Astrocyte (in vitro differentiated cells and primary cell): ENCODE measurements at regions not wholly inside any gene's neighbourhood (a gene's known extent, or its start where the extent isn't known, plus 50 kb on each side); places are given as distances from the start of the nearest gene placed in this dataset.

Experiments used
- DNase-seq: peaks from one replicate; pipeline ENCODE4 v3.0.0-alpha.2; 2010; ENCODE audit warnings: low read depth
- FAIRE-seq: peaks from 2 replicates; lab custom pipeline; 2011; peaks lifted over from hg19 to GRCh38; lab: Jason Lieb, UNC
- H2AFZ ChIP-seq: 2 replicates; pipeline ENCODE4 v1.6.0; 2012; ENCODE audit warnings: low read depth, low read length, inconsistent platforms
- H3K27ac ChIP-seq: 2 replicates; pipeline ENCODE4 v1.5.1; 2011; ENCODE audit warnings: low read depth, low read length, inconsistent platforms
- H3K27me3 ChIP-seq: 2 replicates; pipeline ENCODE4 v1.6.0; 2011; ENCODE audit warnings: low read length, inconsistent platforms; ENCODE audit not compliant: insufficient read depth
- H3K36me3 ChIP-seq: 2 replicates; pipeline ENCODE4 v1.5.1; 2011; ENCODE audit warnings: low read length, inconsistent platforms; ENCODE audit not compliant: insufficient read depth
- H3K4me1 ChIP-seq: 2 replicates; pipeline ENCODE4 v1.5.1; 2011; ENCODE audit warnings: low read length, inconsistent platforms; ENCODE audit not compliant: insufficient read depth
- H3K4me2 ChIP-seq: 2 replicates; pipeline ENCODE4 v1.6.0; 2012; ENCODE audit warnings: low read length, inconsistent platforms
- H3K4me3 ChIP-seq: 2 replicates; pipeline ENCODE4 v1.5.1; 2011; ENCODE audit warnings: low read depth, mild to moderate bottlenecking, low read length, inconsistent platforms; ENCODE audit not compliant: insufficient read depth
- H3K79me2 ChIP-seq: 2 replicates; pipeline ENCODE4 v1.6.0; 2012; ENCODE audit warnings: mild to moderate bottlenecking, low read length, inconsistent platforms; ENCODE audit not compliant: insufficient read depth
- H3K9ac ChIP-seq: 2 replicates; pipeline ENCODE4 v1.6.0; 2012; ENCODE audit warnings: mild to moderate bottlenecking, low read length, inconsistent platforms
- H3K9me3 ChIP-seq: 2 replicates; pipeline ENCODE4 v1.5.1; 2012; ENCODE audit warnings: low read depth, mild to moderate bottlenecking, low read length, inconsistent platforms; ENCODE audit not compliant: insufficient read depth
- H4K20me1 ChIP-seq: 2 replicates; pipeline ENCODE4 v1.6.0; 2012; ENCODE audit warnings: low read length, inconsistent platforms; ENCODE audit not compliant: insufficient read depth
- H3K27ac Mint-ChIP-seq: one replicate; pipeline ENCODE4 v1.8.0; 2021; ENCODE audit warnings: mild to moderate bottlenecking, mixed read lengths; ENCODE audit not compliant: unreplicated experiment
- H3K27me3 Mint-ChIP-seq: one replicate; pipeline ENCODE4 v1.8.0; 2021; ENCODE audit warnings: low read depth, mixed read lengths; ENCODE audit not compliant: unreplicated experiment
- H3K36me3 Mint-ChIP-seq: one replicate; pipeline ENCODE4 v1.8.0; 2021; ENCODE audit warnings: low read depth, mixed read lengths; ENCODE audit not compliant: unreplicated experiment
- H3K4me1 Mint-ChIP-seq: one replicate; pipeline ENCODE4 v1.8.0; 2021; ENCODE audit warnings: low read depth, mixed read lengths; ENCODE audit not compliant: unreplicated experiment
- H3K4me3 Mint-ChIP-seq: one replicate; pipeline ENCODE4 v1.8.0; 2021; ENCODE audit warnings: mild to moderate bottlenecking, moderate library complexity, mixed read lengths; ENCODE audit not compliant: unreplicated experiment
- H3K9me3 Mint-ChIP-seq: one replicate; pipeline ENCODE4 v1.8.0; 2021; ENCODE audit warnings: mild to moderate bottlenecking, mixed read lengths; ENCODE audit not compliant: unreplicated experiment
- EZH2 ChIP-seq: IDR thresholded peaks from 2 replicates; pipeline ENCODE4 v1.6.1; 2012; ENCODE audit warnings: mild to moderate bottlenecking, low read length, inconsistent platforms; ENCODE audit not compliant: insufficient read depth
- TF ChIP-seq, protein P1 (sequence below): IDR thresholded peaks from 2 replicates; pipeline ENCODE4 v1.5.1; 2011; ENCODE audit warnings: low read depth, mild to moderate bottlenecking, inconsistent platforms, low read length, moderate library complexity; ENCODE audit not compliant: insufficient read depth

DNA sequence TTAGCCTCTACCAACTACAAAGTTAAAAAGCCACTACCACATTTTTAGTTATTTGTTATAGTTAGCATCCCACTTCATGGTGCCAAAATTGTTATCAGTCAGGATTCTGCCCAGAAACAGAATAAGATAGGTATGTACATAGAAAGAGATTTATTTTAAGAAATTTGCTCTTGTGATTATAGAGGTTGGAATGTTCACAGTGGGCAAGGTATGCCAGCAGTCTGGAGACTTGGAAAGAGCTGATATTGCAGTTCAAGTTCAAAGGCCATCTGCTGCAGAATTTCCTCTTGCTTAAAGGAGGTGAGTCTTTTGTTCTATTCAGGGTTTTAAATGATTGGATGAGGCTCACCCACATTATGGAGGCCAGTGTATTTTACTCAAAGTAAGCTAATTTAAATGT, 143.8 kb upstream of the POU1F1 start:
- TF ChIP-seq, protein P1, sequence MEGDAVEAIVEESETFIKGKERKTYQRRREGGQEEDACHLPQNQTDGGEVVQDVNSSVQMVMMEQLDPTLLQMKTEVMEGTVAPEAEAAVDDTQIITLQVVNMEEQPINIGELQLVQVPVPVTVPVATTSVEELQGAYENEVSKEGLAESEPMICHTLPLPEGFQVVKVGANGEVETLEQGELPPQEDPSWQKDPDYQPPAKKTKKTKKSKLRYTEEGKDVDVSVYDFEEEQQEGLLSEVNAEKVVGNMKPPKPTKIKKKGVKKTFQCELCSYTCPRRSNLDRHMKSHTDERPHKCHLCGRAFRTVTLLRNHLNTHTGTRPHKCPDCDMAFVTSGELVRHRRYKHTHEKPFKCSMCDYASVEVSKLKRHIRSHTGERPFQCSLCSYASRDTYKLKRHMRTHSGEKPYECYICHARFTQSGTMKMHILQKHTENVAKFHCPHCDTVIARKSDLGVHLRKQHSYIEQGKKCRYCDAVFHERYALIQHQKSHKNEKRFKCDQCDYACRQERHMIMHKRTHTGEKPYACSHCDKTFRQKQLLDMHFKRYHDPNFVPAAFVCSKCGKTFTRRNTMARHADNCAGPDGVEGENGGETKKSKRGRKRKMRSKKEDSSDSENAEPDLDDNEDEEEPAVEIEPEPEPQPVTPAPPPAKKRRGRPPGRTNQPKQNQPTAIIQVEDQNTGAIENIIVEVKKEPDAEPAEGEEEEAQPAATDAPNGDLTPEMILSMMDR, result no peak
- TF ChIP-seq EZH2, result no peak
- H3K27me3 ChIP-seq, result no peaks in the 10 kb centered on the region
- H3K4me2 ChIP-seq, result no peak overlapping the region
- H3K79me2 ChIP-seq, result no peaks in the 10 kb centered on the region
- FAIRE-seq (no peak), DNase-seq (peak; percentile 40)
- no peak overlapping the region for H3K4me3 ChIP-seq
- H3K27ac Mint-ChIP-seq, result no peak overlapping the region
- no peaks in the 10 kb centered on the region for H3K9me3 Mint-ChIP-seq
- no peaks in the 10 kb centered on the region for H3K9me3 ChIP-seq
- H3K27ac ChIP-seq, result no peak overlapping the region
- no peak overlapping the region for H2AFZ ChIP-seq
- no peak overlapping the region for H3K4me3 Mint-ChIP-seq
- H3K27me3 Mint-ChIP-seq, result no peaks in the 10 kb centered on the region
- H3K9ac ChIP-seq, result no peak overlapping the region
- H3K4me1 ChIP-seq, result no peaks in the 10 kb centered on the region
- H3K36me3 ChIP-seq, result no peaks in the 10 kb centered on the region
- H3K36me3 Mint-ChIP-seq, result no peaks in the 10 kb centered on the region
- no peaks in the 10 kb centered on the region for H3K4me1 Mint-ChIP-seq
- H4K20me1 ChIP-seq, result no peaks in the 10 kb centered on the region

DNA sequence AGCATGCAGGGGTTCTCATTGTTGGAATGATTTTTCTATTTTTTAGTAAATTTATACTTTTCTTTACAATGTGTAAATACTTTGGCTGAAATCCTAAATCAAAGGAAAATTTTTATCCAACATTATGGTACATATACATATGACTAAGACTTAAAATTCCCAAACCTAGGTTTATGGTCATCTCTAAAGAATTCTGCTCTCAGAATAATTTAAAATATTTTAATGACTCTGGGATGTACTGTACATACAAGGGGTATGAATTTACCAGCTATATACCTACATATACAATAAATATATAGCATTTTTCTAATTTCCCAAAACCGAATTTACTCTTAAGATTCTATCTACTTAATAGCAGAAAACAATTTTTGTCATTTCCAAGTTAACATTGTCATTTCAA, 137.9 kb upstream of the POU1F1 start:
- Mint-ChIP-seq H3K27ac (no peak overlapping the region), H3K4me3 (no peak overlapping the region), H3K27me3 (no peaks in the 10 kb centered on the region), H3K4me1 (peaks cover 14% of the 10 kb centered on the region), H3K9me3 (no peaks in the 10 kb centered on the region), H3K36me3 (no peaks in the 10 kb centered on the region)
- Histone ChIP-seq H4K20me1 (no peaks in the 10 kb centered on the region), H3K27me3 (no peaks in the 10 kb centered on the region), H3K9me3 (no peaks in the 10 kb centered on the region), H3K4me2 (peak overlapping the region; percentile 49), H2AFZ (no peak overlapping the region), H3K9ac (no peak overlapping the region), H3K4me3 (no peak overlapping the region), H3K4me1 (peaks cover 3% of the 10 kb centered on the region), H3K36me3 (no peaks in the 10 kb centered on the region), H3K27ac (no peak overlapping the region), H3K79me2 (no peaks in the 10 kb centered on the region)
- DNase-seq, result no peak
- TF ChIP-seq, protein P1, result no peak
- no peak for TF ChIP-seq EZH2
- no peak for FAIRE-seq

DNA sequence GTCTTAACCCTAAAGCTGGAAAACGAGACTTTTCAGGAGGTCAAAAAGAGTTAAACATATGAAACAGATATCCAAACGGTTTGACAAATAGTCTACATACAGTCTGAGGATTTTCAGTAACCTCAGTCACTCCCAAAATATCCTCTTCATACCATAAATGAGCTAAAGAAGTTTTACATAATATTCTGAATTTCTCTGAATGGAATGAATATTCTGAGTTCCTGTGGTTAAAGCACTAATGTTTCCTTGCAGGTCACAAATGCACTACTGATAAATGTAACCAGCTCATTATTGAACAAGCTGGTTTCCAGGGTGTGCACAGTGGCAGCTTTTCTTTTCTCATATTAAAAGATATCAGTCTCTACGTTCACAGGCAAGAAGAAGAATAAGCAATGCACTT, 137.4 kb upstream of the POU1F1 start:
- Histone ChIP-seq H4K20me1 (no peaks in the 10 kb centered on the region), H3K4me3 (no peak overlapping the region), H3K79me2 (no peaks in the 10 kb centered on the region), H3K27me3 (no peaks in the 10 kb centered on the region), H2AFZ (no peak overlapping the region), H3K9me3 (no peaks in the 10 kb centered on the region), H3K9ac (no peak overlapping the region), H3K4me1 (peaks cover 3% of the 10 kb centered on the region), H3K4me2 (peak overlapping the region; percentile 49), H3K27ac (no peak overlapping the region), H3K36me3 (no peaks in the 10 kb centered on the region)
- Mint-ChIP-seq H3K9me3 (no peaks in the 10 kb centered on the region), H3K36me3 (no peaks in the 10 kb centered on the region), H3K27me3 (no peaks in the 10 kb centered on the region), H3K4me1 (peaks cover 14% of the 10 kb centered on the region), H3K4me3 (no peak overlapping the region), H3K27ac (no peak overlapping the region)
- no peak for TF ChIP-seq EZH2
- TF ChIP-seq, protein P1, result no peak
- peak; percentile 78 for DNase-seq
- no peak for FAIRE-seq
